ENCODE measurements at regions not wholly inside any gene's neighbourhood (a gene's known extent, or its start where the extent isn't known, plus 50 kb on each side); places are given as distances from the start of the nearest gene placed in this dataset.

- Histone ChIP-seq H3K9ac (ENCODE audit: low read length) (no peak overlapping the region), H3K79me2 (ENCODE audit: low read length) (peaks cover 7% of the 10 kb centered on the region; the same call in 1 of the 2 replicates)
Observed at GRCh38 chr19:7418596-7418995, 69.9 kb downstream of the ARHGEF18 start.

GRCh38 chr19:7419153-7419552, 69.7 kb downstream of the PEX11G start:
- no peak for TF ChIP-seq EZH2phosphoT487 (IDR thresholded peaks at IDR 0.05; ENCODE audit: low read depth)
- TF ChIP-seq CTCF (IDR thresholded peaks at IDR 0.05; ENCODE audit: low read depth, low read length) = no peak
- no peak overlapping the region for H3K4me2 ChIP-seq (ENCODE audit: low read length)
- no peaks in the 10 kb centered on the region for H3K4me1 ChIP-seq (ENCODE audit: low read length)
- no peaks in the 10 kb centered on the region for H3K9me3 ChIP-seq (ENCODE audit: insufficient read depth, low read length)
- H3K4me3 ChIP-seq (ENCODE audit: low read length) = no peak overlapping the region
- H3K36me3 ChIP-seq (replicated peaks; ENCODE audit: low read depth, low read length) = no peaks in the 10 kb centered on the region
- no peak overlapping the region for H2AFZ ChIP-seq (ENCODE audit: low read depth, low read length)
- no peaks in the 10 kb centered on the region for H3K27me3 ChIP-seq (ENCODE audit: low read depth, low read length)
- no peak overlapping the region for H3K27ac ChIP-seq (ENCODE audit: low read length)
- H3K79me2 ChIP-seq (ENCODE audit: low read length) = peaks cover 7% of the 10 kb centered on the region; the same call in 1 of the 2 replicates
- H4K20me1 ChIP-seq (ENCODE audit: insufficient read depth, low read length) = peaks cover 21% of the 10 kb centered on the region; the same call in 1 of the 2 replicates
- H3K9ac ChIP-seq (ENCODE audit: low read length) = no peak overlapping the region

More at GRCh38 chr19:7418596-7418995, 69.9 kb downstream of the ARHGEF18 start:
- no peaks in the 10 kb centered on the region for H3K9me3 ChIP-seq (ENCODE audit: insufficient read depth, low read length)
- H3K4me2 ChIP-seq (ENCODE audit: low read length) = no peak overlapping the region
- TF ChIP-seq CTCF (IDR thresholded peaks at IDR 0.05; ENCODE audit: low read depth, low read length) (no peak), EZH2phosphoT487 (IDR thresholded peaks at IDR 0.05; ENCODE audit: low read depth) (no peak)
- no peak overlapping the region for H3K4me3 ChIP-seq (ENCODE audit: low read length)
- H2AFZ ChIP-seq (ENCODE audit: low read depth, low read length) = no peak overlapping the region
- H3K4me1 ChIP-seq (ENCODE audit: low read length) = no peaks in the 10 kb centered on the region
- peaks cover 21% of the 10 kb centered on the region; the same call in 1 of the 2 replicates for H4K20me1 ChIP-seq (ENCODE audit: insufficient read depth, low read length)
- no peak overlapping the region for H3K27ac ChIP-seq (ENCODE audit: low read length)
- no peaks in the 10 kb centered on the region for H3K36me3 ChIP-seq (replicated peaks; ENCODE audit: low read depth, low read length)
- H3K27me3 ChIP-seq (ENCODE audit: low read depth, low read length) = no peaks in the 10 kb centered on the region

GRCh38 chr19:7419777-7420439, 68.9 kb downstream of the PEX11G start:
- Histone ChIP-seq H3K36me3 (replicated peaks; ENCODE audit: low read depth, low read length) (peaks cover 2% of the 10 kb centered on the region), H3K4me1 (ENCODE audit: low read length) (no peaks in the 10 kb centered on the region), H3K79me2 (ENCODE audit: low read length) (peaks cover 7% of the 10 kb centered on the region; the same call in 1 of the 2 replicates), H3K4me2 (ENCODE audit: low read length) (no peak overlapping the region), H3K27me3 (ENCODE audit: low read depth, low read length) (no peaks in the 10 kb centered on the region), H4K20me1 (ENCODE audit: insufficient read depth, low read length) (peaks cover 21% of the 10 kb centered on the region; the same call in 1 of the 2 replicates), H3K9me3 (ENCODE audit: insufficient read depth, low read length) (no peaks in the 10 kb centered on the region), H3K9ac (ENCODE audit: low read length) (no peak overlapping the region), H3K27ac (ENCODE audit: low read length) (no peak overlapping the region), H3K4me3 (ENCODE audit: low read length) (no peak overlapping the region), H2AFZ (ENCODE audit: low read depth, low read length) (no peak overlapping the region)
- no peak for TF ChIP-seq EZH2phosphoT487 (IDR thresholded peaks at IDR 0.05; ENCODE audit: low read depth)
- no peak for TF ChIP-seq CTCF (IDR thresholded peaks at IDR 0.05; ENCODE audit: low read depth, low read length)

GRCh38 chr19:7421941-7422744, 66.7 kb downstream of the PEX11G start:
- H3K4me1 ChIP-seq (ENCODE audit: low read length) = no peaks in the 10 kb centered on the region
- H3K9ac ChIP-seq (ENCODE audit: low read length) = no peak overlapping the region
- no peaks in the 10 kb centered on the region for H3K27me3 ChIP-seq (ENCODE audit: low read depth, low read length)
- peaks cover 2% of the 10 kb centered on the region for H3K36me3 ChIP-seq (replicated peaks; ENCODE audit: low read depth, low read length)
- H3K79me2 ChIP-seq (ENCODE audit: low read length) = peaks cover 5% of the 10 kb centered on the region; the same call in 1 of the 2 replicates
- H3K4me3 ChIP-seq (ENCODE audit: low read length) = no peak overlapping the region
- no peak overlapping the region for H3K4me2 ChIP-seq (ENCODE audit: low read length)
- H3K9me3 ChIP-seq (ENCODE audit: insufficient read depth, low read length) = no peaks in the 10 kb centered on the region
- no peak overlapping the region for H3K27ac ChIP-seq (ENCODE audit: low read length)
- no peak overlapping the region for H2AFZ ChIP-seq (ENCODE audit: low read depth, low read length)
- peaks cover 21% of the 10 kb centered on the region; the same call in 1 of the 2 replicates for H4K20me1 ChIP-seq (ENCODE audit: insufficient read depth, low read length)
- TF ChIP-seq EZH2phosphoT487 (IDR thresholded peaks at IDR 0.05; ENCODE audit: low read depth) = no peak
- TF ChIP-seq CTCF (IDR thresholded peaks at IDR 0.05; ENCODE audit: low read depth, low read length) = no peak

All from OCI-LY3 (cell line).